ENCODE measurements at regions not wholly inside any gene's neighbourhood (a gene's known extent, or its start where the extent isn't known, plus 50 kb on each side); places are given as distances from the start of the nearest gene placed in this dataset.

DNA sequence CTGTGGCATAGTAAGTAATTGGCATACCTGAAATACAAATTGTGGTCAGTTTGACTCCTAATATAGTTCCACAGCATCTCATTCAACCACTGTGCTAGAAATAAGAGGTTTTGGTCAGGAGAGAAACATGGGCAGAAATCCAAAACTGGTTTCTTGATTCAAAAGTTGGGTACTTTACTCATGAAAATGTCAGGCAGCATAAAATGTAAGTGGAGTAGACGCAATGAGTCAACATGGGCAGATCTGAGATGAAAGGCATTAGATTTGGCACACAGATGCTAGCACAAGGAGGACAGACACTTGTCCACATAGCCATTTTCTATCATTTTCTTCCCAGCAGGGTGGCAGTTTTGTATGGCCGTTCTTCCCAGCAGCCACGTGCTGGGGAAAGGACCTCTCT, 255.8 kb upstream of the CDIN1 start:
- no peak for DNase-seq

DNA sequence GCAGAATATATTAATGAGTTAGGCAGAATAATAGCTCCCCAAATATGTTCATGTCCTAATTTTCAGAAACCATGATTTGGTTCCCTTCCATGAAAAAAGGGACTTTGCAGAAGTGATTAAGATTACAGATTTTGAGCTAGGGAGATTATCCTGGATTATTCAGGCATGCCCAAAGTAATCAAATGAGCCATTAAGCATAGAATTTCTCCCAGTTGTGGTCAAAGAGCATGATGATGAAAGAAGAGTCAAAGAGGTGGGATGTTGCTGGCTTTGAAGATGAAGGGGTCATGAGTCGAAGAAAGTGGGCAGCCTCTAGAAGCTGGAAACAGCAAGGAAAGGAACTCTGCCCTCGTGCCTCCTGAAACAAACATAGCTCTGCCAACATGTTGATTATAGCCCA, 254.2 kb upstream of the CDIN1 start:
- DNase-seq: no peak

DNA sequence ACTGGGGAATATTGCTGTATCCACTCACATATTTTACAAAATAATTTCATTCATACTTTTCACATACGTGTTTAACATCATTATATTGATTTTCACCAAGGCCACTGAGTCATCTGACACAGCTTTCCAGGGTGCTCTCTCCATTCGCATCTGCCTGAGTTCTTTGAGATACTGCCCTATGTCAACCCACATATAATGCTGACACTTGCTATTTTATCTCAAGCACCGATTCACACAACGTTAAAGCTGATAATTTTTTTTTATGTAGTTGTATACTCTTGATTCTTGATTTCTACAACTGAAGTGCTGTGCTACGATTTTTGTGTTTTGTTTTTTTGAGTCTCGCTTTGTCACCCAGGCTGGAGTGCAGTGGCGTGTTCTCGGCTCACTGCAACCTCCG, 249.8 kb upstream of the CDIN1 start:
- no peak for DNase-seq

DNA sequence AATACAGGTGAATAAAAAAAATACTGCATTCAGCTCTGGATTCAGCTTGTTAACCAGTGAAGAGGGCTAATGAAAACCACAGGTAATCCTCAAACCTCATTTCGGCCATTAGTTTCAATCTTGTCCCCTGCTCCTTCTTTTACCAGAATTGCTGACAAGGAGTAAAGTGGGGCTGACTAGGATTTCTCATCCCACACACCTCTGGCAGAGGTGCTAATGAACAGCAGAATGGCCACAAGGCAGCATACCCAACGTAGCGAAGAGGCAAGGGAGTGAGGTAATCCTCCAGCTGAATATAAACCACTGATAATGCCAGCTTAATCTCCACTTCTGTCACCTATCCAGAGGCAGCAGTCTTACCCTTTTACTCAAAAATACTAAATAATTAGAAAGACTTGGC, 248.8 kb upstream of the CDIN1 start:
- DNase-seq: no peak

DNA sequence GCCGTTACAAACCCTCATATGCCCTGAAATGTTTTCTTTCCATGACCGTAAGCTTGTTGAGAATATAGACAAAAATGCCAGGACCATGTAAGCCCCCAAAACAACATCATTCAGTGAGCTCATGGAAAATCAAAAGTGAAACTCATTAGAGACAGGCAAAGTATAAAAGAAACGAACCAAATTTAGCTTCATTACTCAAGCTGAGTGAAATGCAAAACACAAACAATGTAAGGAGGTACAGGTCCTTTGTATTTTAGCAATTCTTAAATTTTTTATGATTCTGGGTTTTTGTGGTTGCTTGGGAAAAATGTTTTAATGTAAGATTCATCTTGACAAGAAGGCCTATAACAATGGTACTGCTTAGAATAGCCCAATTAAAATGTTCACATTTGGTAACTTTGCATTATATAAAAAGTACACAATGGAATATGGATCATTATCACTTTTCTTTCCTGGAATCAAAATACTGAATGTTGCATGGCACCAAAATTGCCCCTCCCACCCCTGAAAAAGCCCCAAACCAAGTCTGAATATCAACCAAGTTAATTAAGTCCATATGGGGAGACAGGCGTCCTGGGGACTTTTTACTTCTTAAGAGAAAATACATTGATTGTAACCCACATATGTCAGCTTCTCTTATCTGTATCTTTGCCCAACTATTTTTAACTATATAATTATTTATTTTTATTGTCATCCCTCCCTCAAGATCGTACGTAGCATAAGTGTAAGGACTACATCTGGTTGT, 247.7 kb upstream of the CDIN1 start:
- no peak for DNase-seq

DNA sequence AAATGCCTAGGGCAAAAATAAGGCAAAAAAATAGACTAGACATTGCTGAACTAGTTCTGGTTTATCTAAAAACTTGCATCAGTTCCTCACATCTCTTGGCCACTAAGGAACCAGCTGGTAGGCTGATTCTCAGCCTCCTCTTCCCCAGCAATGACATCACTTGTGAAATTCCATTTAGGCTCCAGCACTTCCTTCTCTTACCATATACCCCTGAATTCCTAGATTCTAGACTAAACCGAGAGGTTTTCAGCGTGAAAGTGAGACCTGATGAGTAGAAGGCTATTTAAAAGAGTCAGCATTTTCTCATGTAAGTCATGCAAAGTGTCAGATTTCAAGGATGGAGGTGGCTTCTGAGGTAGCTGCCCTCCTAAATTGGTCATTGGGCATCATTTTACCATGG, 247.1 kb upstream of the CDIN1 start:
- DNase-seq: no peak

DNA sequence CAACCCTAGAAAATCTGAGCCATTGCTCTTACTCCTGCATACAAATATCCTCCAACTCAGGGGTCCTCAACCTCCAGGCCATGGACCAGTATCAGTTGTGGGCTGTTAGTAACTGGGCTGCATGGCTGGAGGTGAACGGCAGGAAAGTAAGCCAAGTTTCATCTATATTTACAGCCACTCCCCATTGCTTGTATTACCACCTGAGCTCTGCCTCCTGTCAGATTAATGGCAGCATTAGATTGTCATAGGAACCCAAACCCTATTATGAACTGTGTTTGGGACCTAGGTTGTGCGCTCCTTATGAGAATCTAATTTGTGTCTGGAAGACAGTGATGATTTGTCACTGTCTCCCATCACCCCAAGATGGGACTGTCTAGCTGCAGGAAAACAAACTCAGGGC, 246.5 kb upstream of the CDIN1 start:
- no peak for DNase-seq

DNA sequence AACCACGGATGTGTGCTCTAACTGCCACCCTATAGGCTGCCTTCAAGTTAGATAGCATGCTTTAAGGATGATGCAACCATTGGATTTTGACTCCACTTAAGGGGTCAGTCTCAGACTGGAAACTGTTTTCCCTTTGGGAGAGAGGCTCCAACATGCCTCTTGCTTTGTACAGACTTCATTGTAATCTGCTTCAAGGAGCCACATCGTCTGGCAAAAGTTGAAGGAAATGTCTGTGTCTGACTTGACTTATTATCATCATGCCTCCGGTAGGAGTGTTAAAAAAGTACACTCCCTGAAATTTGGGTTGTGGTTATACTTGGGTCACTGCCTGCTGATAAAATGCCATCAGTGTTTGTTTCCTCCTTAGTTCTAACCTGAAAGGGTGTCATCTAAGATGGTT, 245.4 kb upstream of the CDIN1 start:
- no peak for DNase-seq

DNA sequence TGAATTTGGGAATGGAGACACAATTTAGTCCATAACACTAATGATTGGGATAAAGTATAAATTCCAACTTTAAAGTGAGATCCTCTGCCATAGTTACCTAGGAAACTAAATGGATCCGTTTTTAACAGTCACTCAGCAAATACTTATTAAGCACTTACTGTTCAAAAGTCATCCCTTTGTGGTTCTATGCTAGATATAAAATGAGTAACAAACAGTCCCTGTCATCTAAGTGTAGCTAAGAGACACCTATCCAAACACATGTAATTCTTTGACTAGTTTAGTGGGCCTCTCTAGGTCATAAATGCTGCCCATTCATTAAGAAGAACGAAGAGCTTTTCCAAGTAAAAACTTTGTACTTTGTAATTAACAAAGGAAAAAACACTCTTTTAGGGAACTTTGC, 244.2 kb upstream of the CDIN1 start:
- no peak for DNase-seq

DNA sequence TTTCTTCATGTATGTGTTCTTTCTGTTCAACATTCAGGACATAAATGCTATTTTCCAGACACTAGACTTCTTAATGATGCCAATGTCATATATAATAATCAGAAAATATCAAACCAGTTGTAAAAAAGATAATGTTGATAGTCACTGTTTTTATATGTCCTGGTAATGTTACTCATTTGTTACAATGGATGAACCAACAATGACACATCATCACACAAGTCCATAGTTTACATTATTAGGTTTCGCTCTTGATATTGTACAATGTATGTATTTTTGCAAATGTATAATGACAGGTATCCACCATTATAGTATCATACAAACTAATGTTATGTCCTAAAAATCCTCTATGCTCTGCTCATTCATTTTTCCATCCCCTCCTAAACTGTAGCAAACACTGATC, 243.8 kb upstream of the CDIN1 start:
- DNase-seq: no peak

DNA sequence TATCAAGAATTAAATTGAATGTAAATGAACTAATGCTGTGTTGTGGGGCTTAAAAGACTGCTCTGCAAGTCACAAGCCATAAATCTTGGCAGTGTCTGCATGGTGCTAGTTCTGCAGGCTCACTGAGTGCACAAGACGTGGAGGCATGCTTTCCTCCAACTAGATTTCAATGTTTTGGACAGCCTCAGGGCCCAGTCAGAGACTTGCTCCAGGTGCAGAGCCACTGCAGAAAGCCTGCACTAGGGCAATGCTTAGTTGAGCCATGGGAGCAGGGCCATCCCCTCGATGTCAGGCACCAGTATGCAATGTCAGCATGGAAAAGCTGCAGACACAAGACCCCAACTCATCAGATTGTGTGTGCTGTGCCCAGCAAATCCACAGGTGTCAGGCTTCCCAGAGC, 234.5 kb upstream of the CDIN1 start:
- DNase-seq: no peak

DNA sequence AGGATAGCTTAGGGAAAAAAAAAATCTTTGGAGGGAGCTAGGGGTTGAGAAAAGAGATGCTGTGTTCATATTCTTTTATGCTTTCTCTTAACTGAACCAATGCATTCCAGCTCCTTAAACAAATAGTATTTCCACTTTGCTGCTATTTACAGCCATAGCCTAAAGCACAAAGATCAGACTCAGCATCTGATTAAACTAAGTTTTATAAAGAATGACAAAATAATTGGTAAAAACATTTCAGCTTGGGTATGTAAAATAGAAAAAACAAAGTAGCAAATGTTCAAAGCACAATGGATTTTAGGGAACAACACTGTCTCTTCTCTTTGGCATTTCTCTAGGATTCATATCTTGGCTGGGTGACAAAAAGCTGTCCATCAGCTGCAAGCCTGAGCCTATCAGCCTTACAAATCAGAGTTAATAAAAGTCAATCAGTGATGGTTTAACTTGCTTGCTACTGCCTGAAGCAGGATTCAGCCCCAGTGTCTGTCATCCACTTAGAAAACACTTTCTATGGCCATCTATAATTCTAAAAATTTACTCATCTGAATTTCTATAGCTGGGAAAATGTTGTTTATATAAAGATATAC, 232.1 kb upstream of the CDIN1 start:
- no peak for DNase-seq

DNA sequence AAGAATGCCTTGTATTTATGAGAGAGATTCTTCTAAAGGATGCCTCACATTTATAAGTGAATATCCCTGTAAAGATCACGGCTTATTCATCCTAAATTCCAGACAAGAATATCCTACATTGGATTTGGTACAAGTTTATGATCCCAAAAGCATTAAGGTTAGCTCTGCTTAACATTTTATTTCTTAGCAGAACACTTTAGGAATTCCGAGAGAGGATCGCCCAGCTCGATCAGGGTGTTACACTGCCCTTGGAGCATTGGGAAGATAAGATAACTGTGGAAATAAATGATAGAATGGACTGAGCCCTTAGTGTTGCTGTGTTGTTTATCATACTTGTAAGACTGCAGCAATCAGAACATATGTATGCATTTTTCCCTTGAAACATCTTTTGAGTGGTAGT, 223.0 kb upstream of the CDIN1 start:
- DNase-seq: no peak

DNA sequence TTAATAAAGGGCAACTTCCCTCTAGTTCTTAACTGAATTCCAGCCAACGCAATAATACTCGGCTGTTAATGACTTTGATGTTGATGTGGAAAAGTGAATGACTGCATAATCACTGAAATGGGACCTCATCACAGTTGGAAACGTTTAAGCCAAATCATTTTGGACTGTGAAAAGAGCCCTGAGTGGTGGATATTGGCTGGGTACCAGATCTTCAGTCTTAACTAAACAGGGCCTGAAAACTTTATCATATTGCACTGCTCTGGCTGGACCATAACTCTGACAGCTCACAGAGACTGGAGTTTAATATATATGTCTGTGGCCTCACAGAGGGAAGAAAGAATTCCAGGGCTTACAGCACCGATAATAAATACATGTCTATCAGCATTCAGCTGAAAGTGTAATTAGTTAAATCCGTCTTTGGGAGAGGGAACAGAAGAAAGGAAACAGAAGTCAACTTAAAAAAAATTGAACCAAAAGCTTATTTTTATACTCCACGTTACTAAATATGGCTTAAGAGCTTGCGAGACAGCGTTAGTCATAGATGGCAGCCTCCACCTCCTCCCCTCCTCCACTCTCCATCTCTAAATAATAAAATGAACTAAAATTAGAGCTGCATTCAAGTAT, 222.3 kb upstream of the CDIN1 start:
- DNase-seq: no peak

DNA sequence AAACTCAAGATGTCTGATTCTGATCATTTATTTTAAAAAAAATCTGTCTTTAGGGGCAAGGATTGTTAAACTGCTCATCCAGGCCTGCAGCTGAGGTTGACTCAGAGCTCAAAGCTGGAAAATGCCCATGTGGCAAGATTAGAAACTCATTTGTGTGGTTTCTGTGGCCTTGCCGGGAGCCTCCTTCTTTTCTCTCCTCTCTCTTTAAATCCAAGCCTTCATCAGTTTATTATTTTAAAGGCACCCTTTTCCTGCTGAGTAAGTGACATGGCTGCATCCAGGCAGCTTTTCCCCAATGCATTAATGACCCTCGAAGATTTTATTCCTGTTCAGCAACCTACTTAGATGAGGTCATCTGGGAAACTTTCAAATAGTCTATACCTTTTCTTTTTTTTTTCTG, 221.3 kb upstream of the CDIN1 start:
- no peak for DNase-seq

DNA sequence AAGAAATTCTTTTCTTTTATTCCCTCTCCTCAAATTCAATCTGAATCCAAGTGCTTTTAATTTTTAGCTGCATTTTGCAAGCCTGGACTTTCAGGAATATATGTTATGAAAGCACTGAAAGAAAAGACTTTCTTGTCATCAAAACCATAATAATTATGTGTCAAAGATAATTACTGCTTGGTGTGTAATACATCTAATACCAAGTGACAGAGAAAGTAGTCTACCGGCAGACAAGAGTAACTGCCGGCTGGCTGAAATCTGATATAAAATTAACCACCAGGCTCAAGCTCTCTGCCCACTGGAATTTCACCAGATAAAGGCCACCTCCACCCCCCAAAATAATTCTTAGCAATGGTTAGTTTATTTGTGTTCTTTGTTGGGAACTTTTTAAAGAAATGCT, 220.9 kb upstream of the CDIN1 start:
- no peak for DNase-seq

DNA sequence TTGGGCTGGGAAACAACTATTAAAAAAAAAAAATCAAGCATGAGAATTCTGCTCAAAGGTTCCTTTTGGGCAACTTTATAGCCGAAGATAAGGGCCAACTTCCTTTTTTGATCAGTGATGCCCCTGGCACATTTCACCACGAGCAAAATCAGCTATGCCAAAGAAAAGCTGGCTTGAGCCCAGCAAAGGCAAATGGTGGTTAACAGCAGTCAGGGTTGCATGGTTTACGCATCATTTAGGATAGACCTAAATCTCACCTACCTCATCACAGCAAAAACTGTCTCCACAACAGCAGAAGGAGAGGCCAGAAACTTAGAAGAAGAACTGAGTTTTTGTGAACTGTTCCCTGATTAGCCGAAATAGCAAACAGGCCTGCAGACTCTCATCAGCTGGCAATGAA, 220.1 kb upstream of the CDIN1 start:
- DNase-seq: no peak

DNA sequence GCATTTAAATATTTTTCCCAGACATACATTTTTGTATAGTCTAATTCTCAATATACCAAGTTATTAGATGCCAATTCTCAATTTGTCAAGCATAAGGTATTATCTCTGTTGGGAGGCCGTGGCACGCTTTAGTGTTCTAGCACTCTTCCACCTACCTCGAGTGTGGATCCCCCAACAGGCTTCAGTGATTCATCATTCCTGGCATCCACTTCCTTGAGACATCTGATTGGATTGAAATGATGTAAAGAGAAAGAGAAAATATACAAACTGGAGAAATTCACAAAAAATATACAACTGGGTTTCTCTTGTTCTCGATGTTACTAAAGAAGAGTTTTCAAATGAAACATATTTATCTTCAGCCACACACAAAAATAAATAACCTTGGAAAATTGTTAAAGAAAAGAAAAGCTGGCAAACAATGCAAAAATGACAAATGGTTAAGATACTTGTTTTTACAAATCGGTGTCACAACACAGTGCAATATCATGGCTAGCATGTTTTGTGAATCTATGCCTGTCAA, 218.0 kb upstream of the CDIN1 start:
- no peak for DNase-seq

DNA sequence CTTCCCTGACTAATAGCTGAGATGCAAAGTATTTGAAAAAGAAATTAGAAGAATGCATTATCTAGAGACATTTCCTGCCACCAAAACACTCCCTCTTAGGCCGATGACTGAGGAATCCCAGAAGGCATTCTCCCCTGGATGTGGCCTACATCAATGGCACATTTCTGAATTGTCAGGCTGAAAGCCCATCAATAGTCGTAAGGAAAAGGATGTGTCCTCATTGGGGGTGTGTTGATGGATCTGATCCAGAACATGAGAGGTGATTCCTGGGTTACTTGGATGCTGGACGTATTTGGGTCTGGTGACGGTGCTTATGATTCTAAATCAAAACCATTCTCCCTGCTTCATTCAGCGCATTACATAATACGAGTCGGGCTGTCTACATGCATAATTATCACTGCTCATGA, 216.9 kb upstream of the CDIN1 start:
- no peak for DNase-seq

DNA sequence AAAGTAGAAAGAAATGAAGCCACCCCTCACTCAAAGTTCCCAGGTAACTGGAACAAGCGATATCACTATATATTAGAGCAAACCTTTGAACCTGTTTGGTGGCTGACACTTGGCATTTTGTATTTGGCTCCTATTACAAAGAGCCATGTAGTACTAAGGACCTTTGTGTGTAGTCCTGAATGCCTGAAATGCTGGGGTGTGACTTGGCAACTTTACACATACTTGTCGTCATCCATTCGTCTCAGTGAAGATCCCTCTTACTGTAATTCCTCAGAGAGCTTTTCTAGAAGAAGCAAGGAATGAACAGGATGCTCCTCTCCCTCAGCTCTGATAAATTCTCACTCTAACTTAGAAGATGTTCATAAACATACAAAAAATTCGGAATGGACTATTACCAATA, 216.1 kb upstream of the CDIN1 start:
- DNase-seq: no peak

DNA sequence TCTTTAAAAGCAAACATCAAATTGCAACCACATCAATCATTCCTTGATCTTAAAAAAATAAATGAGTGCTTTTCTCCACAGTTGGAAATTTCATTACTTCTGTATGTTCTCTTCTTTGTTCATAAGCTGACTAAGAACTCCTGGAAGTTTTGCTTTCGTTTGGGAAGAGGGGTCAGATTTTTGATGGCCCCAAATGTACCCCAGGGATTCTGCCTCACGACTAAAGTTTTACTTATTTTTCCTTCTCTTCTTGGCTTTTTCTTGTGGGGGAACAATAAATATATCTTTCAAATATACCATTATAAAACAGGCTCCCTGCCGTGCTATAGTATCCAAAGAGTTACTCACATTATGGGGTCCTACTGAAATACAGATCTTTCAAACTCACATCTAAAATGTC, 215.0 kb upstream of the CDIN1 start:
- no peak for DNase-seq

DNA sequence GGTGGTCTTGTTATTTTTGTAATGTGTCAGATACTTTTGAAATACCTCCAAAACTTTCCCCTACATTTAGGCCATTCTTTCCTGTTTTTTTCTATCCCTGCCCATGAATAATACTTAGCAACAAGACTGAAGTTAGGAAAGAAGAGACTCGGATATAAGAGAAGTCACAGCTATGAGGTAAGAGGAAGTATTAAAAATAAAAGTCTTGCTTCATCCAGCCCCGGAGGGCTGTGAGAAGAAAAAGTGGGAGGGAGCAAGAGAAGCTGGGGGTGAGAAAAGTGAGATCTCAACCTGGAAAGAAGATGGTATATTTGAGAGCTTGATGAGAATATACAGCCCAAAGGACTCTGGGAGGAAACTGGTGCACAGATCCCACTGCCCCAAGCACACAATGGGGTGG, 213.5 kb upstream of the CDIN1 start:
- DNase-seq: no peak

DNA sequence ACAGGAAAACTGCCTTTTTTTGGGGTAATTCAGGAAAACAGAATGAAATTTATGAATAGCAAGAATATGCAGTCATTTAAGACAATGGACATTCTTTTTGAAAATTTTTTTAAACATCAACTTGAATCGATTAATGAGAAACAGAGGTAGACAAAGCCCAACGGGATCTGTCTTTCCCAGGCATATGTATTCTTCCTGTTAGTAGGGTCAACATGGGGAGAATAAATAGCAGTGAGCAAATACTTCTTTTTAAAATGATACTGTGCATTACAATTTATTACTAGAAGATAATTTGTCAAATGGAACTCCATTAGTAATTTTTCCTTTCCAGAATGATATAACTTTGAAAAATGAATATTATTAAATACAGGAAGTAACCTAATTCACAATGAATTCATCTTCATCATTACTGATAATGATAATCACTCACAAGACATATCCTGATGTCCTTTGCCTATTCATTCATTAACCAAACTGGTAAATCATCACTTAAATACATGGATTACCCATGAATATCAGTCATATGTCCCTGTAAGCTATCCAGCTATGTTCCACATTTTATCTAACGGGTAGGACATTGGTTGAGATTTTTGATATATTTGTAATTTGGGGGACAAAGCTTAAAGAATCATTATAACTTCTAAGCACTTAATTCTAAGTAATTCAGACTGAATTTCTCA, 209.2 kb upstream of the CDIN1 start:
- DNase-seq: no peak

DNA sequence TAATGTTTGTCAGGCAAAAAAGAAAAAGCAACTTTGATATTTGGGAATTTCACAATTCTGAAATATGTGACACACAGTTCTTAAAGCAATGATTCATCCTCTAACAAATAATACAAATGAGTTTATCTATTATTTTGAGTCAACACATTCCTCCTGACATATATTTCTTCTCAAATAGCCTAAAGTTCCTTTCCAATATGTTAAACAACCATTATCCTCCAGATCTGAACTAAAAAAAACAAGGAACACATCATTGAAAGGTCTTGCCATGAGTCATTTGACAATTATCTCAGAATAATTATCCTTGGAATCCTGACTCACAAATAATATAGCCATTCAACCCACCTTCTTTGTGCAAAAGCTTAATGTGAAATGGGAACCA, 208.7 kb upstream of the CDIN1 start:
- DNase-seq: no peak
